ENCODE measurements at regions not wholly inside any gene's neighbourhood (a gene's known extent, or its start where the extent isn't known, plus 50 kb on each side); places are given as distances from the start of the nearest gene placed in this dataset.

GRCh38 chr5:13403351-13403750 is 541.1 kb downstream of the DNAH5 start:
- Histone ChIP-seq H2AFZ (no peak overlapping the region), H3K4me3 (no peak overlapping the region), H4K20me1 (replicated peaks; ENCODE audit: insufficient read depth) (no peaks in the 10 kb centered on the region), H3K9me2 (ENCODE audit: insufficient read depth) (peaks cover 10% of the 10 kb centered on the region), H3K27ac (ENCODE audit: low read depth) (no peak overlapping the region), H3K27me3 (ENCODE audit: insufficient read depth) (no peaks in the 10 kb centered on the region), H3F3A (replicated peaks; ENCODE audit: low read depth) (no peaks in the 10 kb centered on the region), H3K4me1 (ENCODE audit: insufficient read depth) (no peaks in the 10 kb centered on the region), H3K36me3 (ENCODE audit: insufficient read depth) (no peaks in the 10 kb centered on the region), H3K4me2 (no peak overlapping the region), H3K79me2 (replicated peaks; ENCODE audit: insufficient read depth) (no peaks in the 10 kb centered on the region)
- H3K27ac Mint-ChIP-seq, result no peak overlapping the region
- no peak for TF ChIP-seq ZNF331 (CRISPR knock-in tag; IDR thresholded peaks at IDR 0.05; ENCODE audit: low read depth)
- TF ChIP-seq POLR2AphosphoS5 (IDR thresholded peaks at IDR 0.05; ENCODE audit: low read depth), result no peak
- TF ChIP-seq STAT1 (IDR thresholded peaks at IDR 0.05; ENCODE audit: unreplicated experiment), result no peak
- no peak for TF ChIP-seq EZH2 (IDR thresholded peaks at IDR 0.05; ENCODE audit: low read depth, unreplicated experiment)
- no peak for TF ChIP-seq JUNB (IDR thresholded peaks at IDR 0.05; ENCODE audit: unreplicated experiment)
- no peak for TF ChIP-seq ZNF114 (CRISPR knock-in tag; IDR thresholded peaks at IDR 0.05)
- no peak for TF ChIP-seq CTCF (conservative IDR thresholded peaks at IDR 0.05; ENCODE audit: low read depth in 2 of 2)
- no peak for TF ChIP-seq ZNF462 (CRISPR knock-in tag; IDR thresholded peaks at IDR 0.05)
- TF ChIP-seq NANOG (IDR thresholded peaks at IDR 0.05; ENCODE audit: borderline replicate concordance), result no peak
- no peaks in the 10 kb centered on the region for H3K27me3 Mint-ChIP-seq (ENCODE audit: insufficient read depth, low read depth, poor library complexity)
- DNase-seq (ENCODE audit: low spot score) (no peak), ATAC-seq (no peak)
- no peaks in the 10 kb centered on the region for H3K36me3 Mint-ChIP-seq (ENCODE audit: low read depth)
- no peaks in the 10 kb centered on the region for H3K9me3 Mint-ChIP-seq
- no peak overlapping the region for H3K4me3 Mint-ChIP-seq
- peaks cover 6% of the 10 kb centered on the region; the same call in 2 of the 3 replicates for H3K4me1 Mint-ChIP-seq

Measured in GM23338 (cell line).